Neuronal stem cell (in vitro differentiated cells): ENCODE measurements at regions not wholly inside any gene's neighbourhood (a gene's known extent, or its start where the extent isn't known, plus 50 kb on each side); places are given as distances from the start of the nearest gene placed in this dataset.

Experiments
- DNase-seq: peaks from one replicate; pipeline ENCODE4 v3.0.0-alpha.2; 2013; ENCODE audit warnings: low spot score
- H2AFZ ChIP-seq: one replicate; pipeline ENCODE4 v1.6.1; 2013; ENCODE audit warnings: mild to moderate bottlenecking, low read length, inconsistent platforms
- H2AK5ac ChIP-seq: 2 replicates; pipeline ENCODE4 v1.6.1; 2013; ENCODE audit warnings: low read depth, mild to moderate bottlenecking, inconsistent platforms, low read length, moderate library complexity, mixed read lengths
- H2BK120ac ChIP-seq: 2 replicates; pipeline ENCODE4 v1.6.1; 2013; ENCODE audit warnings: low read depth, mild to moderate bottlenecking, inconsistent platforms, low read length, moderate library complexity, mixed read lengths
- H2BK12ac ChIP-seq: one replicate; pipeline ENCODE4 v1.6.1; 2013; ENCODE audit warnings: low read length, inconsistent platforms
- H2BK15ac ChIP-seq: 2 replicates; pipeline ENCODE4 v1.6.1; 2013; ENCODE audit warnings: mild to moderate bottlenecking, low read length, inconsistent platforms, mixed read lengths
- H2BK5ac ChIP-seq: one replicate; pipeline ENCODE4 v1.6.1; 2013; ENCODE audit warnings: inconsistent platforms, mild to moderate bottlenecking, low read length, moderate library complexity
- H3K14ac ChIP-seq: one replicate; pipeline ENCODE4 v1.6.1; 2013; ENCODE audit warnings: low read length, inconsistent platforms
- H3K18ac ChIP-seq: 2 replicates; pipeline ENCODE4 v1.6.1; 2013; ENCODE audit warnings: low read length, inconsistent platforms
- H3K23ac ChIP-seq: 2 replicates; pipeline ENCODE4 v1.6.1; 2013; ENCODE audit warnings: low read depth, mild to moderate bottlenecking, mixed read lengths, low read length, inconsistent platforms; ENCODE audit not compliant: poor library complexity
- H3K27ac ChIP-seq: replicated peaks from 3 replicates; pipeline ENCODE4 v1.5.1; 2013; ENCODE audit warnings: low read length, inconsistent platforms
- H3K27me3 ChIP-seq, 3 experiments: 2 replicates each; pipeline ENCODE4 v1.6.1; 2013; ENCODE audit warnings: low read length in 3 of 3, mild to moderate bottlenecking in 2 of 3, inconsistent platforms in 1 of 3, low read depth in 1 of 3, mixed read lengths in 1 of 3, moderate library complexity in 1 of 3; ENCODE audit not compliant: control insufficient read depth in 3 of 3, insufficient read depth in 3 of 3
- H3K36me3 ChIP-seq, 2 donors: replicated peaks in 1 of 2; 2 replicates each; pipeline ENCODE4 v1.6.1; 2013; ENCODE audit warnings: low read length in 2 of 2; ENCODE audit not compliant: control insufficient read depth in 2 of 2, insufficient read depth in 2 of 2
- H3K4ac ChIP-seq: 2 replicates; pipeline ENCODE4 v1.6.1; 2013; ENCODE audit warnings: inconsistent platforms, mild to moderate bottlenecking, low read length, moderate library complexity
- H3K4me1 ChIP-seq, 2 donors: 1 replicate in 1 of 2; 2 replicates in 1 of 2; pipeline ENCODE4 v1.6.1; 2013; ENCODE audit warnings: low read length in 2 of 2, low read depth in 1 of 2; ENCODE audit not compliant: control insufficient read depth in 2 of 2, insufficient read depth in 1 of 2
- H3K4me2 ChIP-seq: one replicate; pipeline ENCODE4 v1.6.1; 2013; ENCODE audit warnings: mild to moderate bottlenecking, low read length, inconsistent platforms; ENCODE audit not compliant: insufficient read depth, poor library complexity, severe bottlenecking
- H3K4me3 ChIP-seq, 2 donors: 2 replicates each; pipeline ENCODE4 v1.5.1; 2013; ENCODE audit warnings: low read length in 2 of 2, mild to moderate bottlenecking in 2 of 2, inconsistent platforms in 1 of 2, moderate library complexity in 1 of 2
- H3K79me1 ChIP-seq: one replicate; pipeline ENCODE4 v1.6.1; 2013; ENCODE audit warnings: low read depth, mild to moderate bottlenecking, inconsistent platforms, low read length, moderate library complexity
- H3K9ac ChIP-seq: one replicate; pipeline ENCODE4 v1.6.1; 2013; ENCODE audit warnings: mild to moderate bottlenecking, low read depth, low read length, inconsistent platforms; ENCODE audit not compliant: poor library complexity
- H3K9me3 ChIP-seq, 2 donors: replicated peaks in 1 of 2; 2 replicates each; pipeline versions ENCODE3 to v1.6.1; 2013; ENCODE audit warnings: low read length in 2 of 2, mild to moderate bottlenecking in 2 of 2, inconsistent platforms in 1 of 2, low read depth in 1 of 2, mixed read lengths in 1 of 2, moderate library complexity in 1 of 2; ENCODE audit not compliant: control insufficient read depth in 2 of 2, insufficient read depth in 1 of 2
- H4K8ac ChIP-seq: one replicate; pipeline ENCODE4 v1.6.1; 2013; ENCODE audit warnings: low read depth, mild to moderate bottlenecking, inconsistent platforms, low read length, moderate library complexity
- H4K91ac ChIP-seq: one replicate; pipeline ENCODE4 v1.6.1; 2013; ENCODE audit warnings: low read length, low read depth, mild to moderate bottlenecking, inconsistent platforms; ENCODE audit not compliant: poor library complexity
- WGBS, 2 donors: extraction: QIAGEN DNeasy Blood & Tissue Kit; methylation state at CpG; one replicate each; pipeline ENCODE4 v1.1.7; 2013; ENCODE audit warnings: missing lambda C conversion rate in 2 of 2, mixed read lengths in 1 of 2; ENCODE audit not compliant: insufficient read length in 2 of 2, insufficient replicate concordance in 1 of 2; ENCODE audit errors: extremely low coverage in 2 of 2; 5-methylcytosine and 5-hydroxymethylcytosine counted together

DNA sequence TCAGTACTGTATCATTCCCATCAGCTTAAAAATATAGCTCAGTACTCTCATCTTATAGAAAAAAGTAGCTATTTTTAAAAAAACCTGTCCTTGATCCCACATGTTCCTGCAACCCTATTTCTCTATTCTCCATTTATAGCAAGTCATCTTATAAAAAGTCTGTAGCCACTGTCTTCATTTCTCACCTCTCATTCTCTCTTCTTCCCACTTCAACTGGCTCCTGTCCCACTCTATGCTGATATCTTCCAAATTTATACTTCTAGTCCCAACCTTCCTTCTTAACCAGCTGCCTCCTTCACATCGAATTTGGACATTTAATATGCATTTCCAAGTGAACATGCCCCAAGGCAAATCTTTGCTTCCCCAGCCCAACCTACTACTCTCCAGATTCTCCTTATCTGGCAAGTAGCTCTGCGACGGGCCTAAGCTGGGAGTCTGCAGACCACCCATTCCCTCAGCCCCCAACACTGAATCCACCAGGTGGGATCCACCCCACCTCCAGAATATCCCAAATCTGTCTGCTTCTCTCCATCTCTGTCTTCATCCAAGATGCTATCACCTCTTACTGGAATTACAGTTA lies 52.0 kb upstream of the TANC2 start:
- Histone ChIP-seq H3K4me2 (no peak overlapping the region), H2BK15ac (no peak overlapping the region), H3K79me1 (no peaks in the 10 kb centered on the region), H3K4me1 (peaks cover 0 to 2% of the 10 kb centered on the region in 2 donors), H4K8ac (no peak overlapping the region), H3K27me3 (no peaks in the 10 kb centered on the region), H2AK5ac (no peak overlapping the region), H3K9ac (no peak overlapping the region), H3K23ac (no peak overlapping the region), H3K36me3 (no peaks in the 10 kb centered on the region), H3K4me3 (no peak overlapping the region), H2BK5ac (no peak overlapping the region), H3K14ac (no peak overlapping the region), H2AFZ (no peak overlapping the region), H2BK120ac (no peak overlapping the region), H3K27ac (no peak overlapping the region), H3K4ac (no peak overlapping the region), H2BK12ac (no peak overlapping the region), H4K91ac (no peak overlapping the region), H3K9me3 (peaks cover 7 to 14% of the 10 kb centered on the region in 2 donors), H3K18ac (no peak overlapping the region)
- no peak for DNase-seq
- no CpG with 5 or more reads among the region's 3 CpGs for WGBS, 2 donors

DNA sequence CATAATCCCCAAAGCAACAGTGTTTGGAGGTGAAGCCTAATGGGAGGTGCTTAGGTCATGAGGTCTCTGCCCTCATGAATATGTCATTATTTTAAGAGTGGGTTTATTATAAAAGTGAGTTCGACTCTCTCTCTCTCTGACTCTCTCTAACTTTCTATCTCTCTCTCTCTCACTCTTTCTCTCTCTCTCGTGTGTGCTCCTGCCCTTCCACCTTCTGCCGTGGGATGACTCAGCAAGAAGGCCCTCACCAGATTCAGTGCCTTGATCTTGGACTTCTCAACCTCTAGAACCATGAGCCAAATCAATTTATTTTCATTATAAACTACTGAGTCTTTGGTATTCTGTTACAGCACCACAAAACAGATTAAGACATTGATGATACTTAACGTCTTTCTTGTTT lies 53.7 kb upstream of the TANC2 start:
- Histone ChIP-seq H2AFZ (no peak overlapping the region), H4K91ac (no peak overlapping the region), H3K4me3 (no peak overlapping the region), H2AK5ac (no peak overlapping the region), H4K8ac (no peak overlapping the region), H3K79me1 (no peaks in the 10 kb centered on the region), H3K18ac (no peak overlapping the region), H3K27ac (no peak overlapping the region), H3K9ac (no peak overlapping the region), H2BK15ac (no peak overlapping the region), H3K4me2 (no peak overlapping the region), H3K36me3 (no peaks in the 10 kb centered on the region), H3K23ac (no peak overlapping the region), H2BK120ac (no peak overlapping the region), H3K9me3 (peaks cover 7 to 14% of the 10 kb centered on the region in 2 donors), H3K4me1 (peaks cover 0 to 2% of the 10 kb centered on the region in 2 donors), H3K14ac (no peak overlapping the region), H2BK12ac (no peak overlapping the region), H2BK5ac (no peak overlapping the region), H3K27me3 (no peaks in the 10 kb centered on the region), H3K4ac (no peak overlapping the region)
- no CpG with 5 or more reads among the region's 4 CpGs for WGBS, 2 donors
- DNase-seq = no peak

DNA sequence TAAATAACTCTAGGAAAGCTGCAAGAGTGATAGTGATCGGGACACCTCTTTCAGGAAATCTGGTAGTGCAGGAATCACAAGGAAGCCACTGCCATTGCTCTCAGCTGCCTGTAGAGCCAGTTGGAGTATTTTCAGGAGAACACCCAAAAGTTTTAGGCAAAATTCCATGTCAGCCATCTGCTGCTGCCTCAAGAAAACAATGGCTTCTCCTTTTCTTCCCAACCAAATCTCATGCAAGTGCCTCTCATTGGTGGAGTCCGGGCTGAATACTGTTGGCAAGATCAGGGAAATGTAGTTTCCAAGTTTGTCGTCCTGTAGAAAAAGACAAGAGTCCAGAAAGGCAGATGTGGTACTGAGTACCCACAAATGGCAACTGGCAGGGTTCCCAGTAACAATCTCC lies 54.9 kb upstream of the TANC2 start:
- H3K79me1 ChIP-seq = no peaks in the 10 kb centered on the region
- H3K18ac ChIP-seq = no peak overlapping the region
- H3K23ac ChIP-seq = no peak overlapping the region
- H2AFZ ChIP-seq = no peak overlapping the region
- H3K4me3 ChIP-seq = no peak overlapping the region
- no peak overlapping the region for H2BK120ac ChIP-seq
- H3K4me2 ChIP-seq = no peak overlapping the region
- no peak overlapping the region for H2AK5ac ChIP-seq
- H4K91ac ChIP-seq = no peak overlapping the region
- no CpG with 5 or more reads among the region's 3 CpGs for WGBS, 2 donors
- no peak overlapping the region for H2BK5ac ChIP-seq
- H3K27me3 ChIP-seq = no peaks in the 10 kb centered on the region
- no peak overlapping the region for H3K9ac ChIP-seq
- H3K36me3 ChIP-seq = no peaks in the 10 kb centered on the region
- H3K14ac ChIP-seq = no peak overlapping the region
- no peak overlapping the region for H4K8ac ChIP-seq
- H2BK15ac ChIP-seq = no peak overlapping the region
- no peak overlapping the region for H3K27ac ChIP-seq
- H3K9me3 ChIP-seq = peaks cover 7 to 14% of the 10 kb centered on the region in 2 donors
- no peak for DNase-seq
- no peak overlapping the region for H3K4ac ChIP-seq
- no peaks in the 10 kb centered on the region for H3K4me1 ChIP-seq
- no peak overlapping the region for H2BK12ac ChIP-seq

DNA sequence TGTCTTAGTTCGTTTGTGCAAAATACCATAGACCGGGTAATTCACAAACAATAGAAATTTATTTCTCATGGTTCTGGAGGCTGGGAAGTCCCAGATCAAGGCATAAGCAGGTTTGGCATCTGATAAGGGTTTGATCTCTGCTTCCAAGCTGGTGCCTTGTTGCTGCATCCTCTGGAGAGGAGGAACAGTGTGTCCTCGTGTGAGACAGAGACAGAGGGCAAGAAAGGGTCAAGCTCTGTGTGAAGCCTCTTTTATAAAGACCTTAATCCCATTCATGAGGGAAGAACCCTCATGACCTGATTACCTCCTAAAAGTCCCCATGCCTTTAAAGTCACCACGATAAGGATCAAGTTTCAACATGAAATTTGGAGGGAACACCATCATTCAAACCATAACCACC lies 55.8 kb upstream of the TANC2 start:
- H2BK12ac ChIP-seq = no peak overlapping the region
- H2AFZ ChIP-seq = no peak overlapping the region
- no peak overlapping the region for H3K23ac ChIP-seq
- H3K4me3 ChIP-seq = no peak overlapping the region
- no peaks in the 10 kb centered on the region for H3K79me1 ChIP-seq
- peaks cover 7 to 14% of the 10 kb centered on the region in 2 donors for H3K9me3 ChIP-seq
- no peak overlapping the region for H2BK15ac ChIP-seq
- H3K4me1 ChIP-seq = no peaks in the 10 kb centered on the region
- DNase-seq = peak; percentile 14
- H3K9ac ChIP-seq = no peak overlapping the region
- no peak overlapping the region for H2BK5ac ChIP-seq
- no peak overlapping the region for H4K91ac ChIP-seq
- H3K4me2 ChIP-seq = no peak overlapping the region
- no peaks in the 10 kb centered on the region for H3K36me3 ChIP-seq
- H3K27me3 ChIP-seq = no peaks in the 10 kb centered on the region
- H2AK5ac ChIP-seq = no peak overlapping the region
- H2BK120ac ChIP-seq = no peak overlapping the region
- H3K4ac ChIP-seq = no peak overlapping the region
- no peak overlapping the region for H3K18ac ChIP-seq
- no peak overlapping the region for H3K27ac ChIP-seq
- no peak overlapping the region for H3K14ac ChIP-seq
- no peak overlapping the region for H4K8ac ChIP-seq
- WGBS, 2 donors = no CpG with 5 or more reads among the region's 4 CpGs
